ENCODE measurements at regions not wholly inside any gene's neighbourhood (a gene's known extent, or its start where the extent isn't known, plus 50 kb on each side); places are given as distances from the start of the nearest gene placed in this dataset.

- TF ChIP-seq POLR2A (IDR thresholded peaks at IDR 0.05; ENCODE audit: low read depth, low read length) (no peak), GATA2 (IDR thresholded peaks at IDR 0.05; ENCODE audit: insufficient read depth, insufficient read length, low read depth, low read length) (no peak), CTCF (IDR thresholded peaks at IDR 0.05; ENCODE audit: extremely low read depth in 1 of 2, insufficient read depth in 1 of 2, low read depth in 1 of 2, low read length in 2 of 2) (no peak), EZH2 (IDR thresholded peaks at IDR 0.05; ENCODE audit: borderline replicate concordance, low read depth, low read length, severe bottlenecking) (no peak), POLR2AphosphoS5 (IDR thresholded peaks at IDR 0.05; ENCODE audit: insufficient read depth, low read depth, low read length) (no peak), JUN (IDR thresholded peaks at IDR 0.05; ENCODE audit: borderline replicate concordance, insufficient read depth, insufficient read length, low read depth) (no peak), MYC (IDR thresholded peaks at IDR 0.05; ENCODE audit: low read depth, low read length) (no peak), MAX (IDR thresholded peaks at IDR 0.05; ENCODE audit: insufficient read depth, insufficient read length) (no peak), FOS (IDR thresholded peaks at IDR 0.05; ENCODE audit: borderline replicate concordance, insufficient read depth, low read length) (no peak)
These were observed 176.9 kb downstream of the FGF1 start for GRCh38 chr5:142509026-142509425.
